ENCODE measurements at regions not wholly inside any gene's neighbourhood (a gene's known extent, or its start where the extent isn't known, plus 50 kb on each side); places are given as distances from the start of the nearest gene placed in this dataset.
"Not testable (repeated sequence)": the region's sequence is repeated elsewhere in the genome, so short reads cannot be mapped to it uniquely, and the experiment has no call there.

- TF ChIP-seq MAFG (CRISPR knock-in tag; IDR thresholded peaks at IDR 0.05) (no peak), NFE2 (CRISPR knock-in tag; IDR thresholded peaks at IDR 0.05) (no peak)
Measured at GRCh38 chrX:75957107-75957610, 172.1 kb upstream of the MAGEE2 start (continued).

- intact Hi-C loops (cut with micrococcal nuclease; ENCODE audit: unreplicated experiment) = not testable (repeated sequence)
Measured at GRCh38 chrX:75961321-75961720, 176.3 kb upstream of the MAGEE2 start.

GRCh38 chrX:75963774-75964173 lies 178.7 kb upstream of the MAGEE2 start:
- WGBS (ENCODE audit: low lambda C conversion rate) = 54% methylated on average over 2 of the region's 7 CpGs
- CTCF ChIA-PET (ENCODE audit: low intra/inter-chr PET ratio, low total read pairs) = no interaction called here
- H2AFZ ChIP-seq (ENCODE audit: low read length) = no peak overlapping the region
- H3K9me3 ChIP-seq (ENCODE audit: low read length) = no peaks in the 10 kb centered on the region
- H3K4me2 ChIP-seq (ENCODE audit: low read depth, low read length) = no peak overlapping the region
- in situ Hi-C loops (cut with HindIII; ENCODE audit: extremely low pct_ligation_motif_present, low pct_unique_long_range_greater_than_20kb) = no loop called here
- TF ChIP-seq ZNF720 (CRISPR knock-in tag; IDR thresholded peaks at IDR 0.05) (no peak), GABPA (IDR thresholded peaks at IDR 0.05; ENCODE audit: low read depth, low read length) (no peak), GABPA (CRISPR knock-in tag; IDR thresholded peaks at IDR 0.05; ENCODE audit: low read depth) (no peak), ATAD3A (CRISPR knock-in tag; IDR thresholded peaks at IDR 0.05) (no peak), STAT6 (CRISPR knock-in tag; IDR thresholded peaks at IDR 0.05; ENCODE audit: borderline replicate concordance) (no peak), MZF1 (CRISPR knock-in tag; IDR thresholded peaks at IDR 0.05; ENCODE audit: borderline replicate concordance) (no peak), ZBTB49 (CRISPR knock-in tag; IDR thresholded peaks at IDR 0.05; ENCODE audit: borderline replicate concordance) (no peak), MAZ (IDR thresholded peaks at IDR 0.05; ENCODE audit: borderline replicate concordance, low read depth, low read length) (no peak), MAZ (CRISPR knock-in tag; IDR thresholded peaks at IDR 0.05; ENCODE audit: low read depth) (no peak)
- POLR2A ChIA-PET = no interaction called here
- FAIRE-seq (no peak), ATAC-seq (no peak), DNase-seq (ENCODE audit: low spot score) (no peak)
- intact Hi-C loops (cut with micrococcal nuclease; ENCODE audit: unreplicated experiment) = no loop called here
- H3K36me3 ChIP-seq (replicated peaks in 1 of 2; ENCODE audit: control insufficient read depth in 1 of 2, insufficient read depth in 2 of 2, low read length in 2 of 2) = no peaks in the 10 kb centered on the region
- no peak overlapping the region for H3K27ac ChIP-seq (ENCODE audit: extremely low read length, insufficient read depth, low read length)
- no peaks in the 10 kb centered on the region for H3K4me1 ChIP-seq (ENCODE audit: insufficient read depth, low read length)
- no peak overlapping the region for H3K4me3 ChIP-seq (replicated peaks in 1 of 3; ENCODE audit: insufficient read depth in 1 of 3, low read depth in 2 of 3, low read length in 3 of 3)
- no peaks in the 10 kb centered on the region for H3K79me2 ChIP-seq (ENCODE audit: insufficient read depth, low read length)
- no peaks in the 10 kb centered on the region for H3K27me3 ChIP-seq (ENCODE audit: control insufficient read depth in 1 of 2, insufficient read depth in 2 of 2, low read length in 2 of 2)
- no TSS peak for BruUV-seq (replicated peaks)
- no peaks in the 10 kb centered on the region for H4K20me1 ChIP-seq (ENCODE audit: insufficient read depth, low read length)
- no peak overlapping the region for H3K9ac ChIP-seq (ENCODE audit: insufficient read depth, low read depth, low read length)

More at GRCh38 chrX:75961321-75961720, 176.3 kb upstream of the MAGEE2 start:
- ATAC-seq; H3K9ac ChIP-seq (ENCODE audit: insufficient read depth, low read depth, low read length); H3K4me1 ChIP-seq (ENCODE audit: insufficient read depth, low read length); CTCF ChIA-PET (ENCODE audit: low intra/inter-chr PET ratio, low total read pairs); H3K27ac ChIP-seq (ENCODE audit: extremely low read length, insufficient read depth, low read length); H3K4me3 ChIP-seq (replicated peaks in 1 of 3; ENCODE audit: insufficient read depth in 1 of 3, low read depth in 2 of 3, low read length in 3 of 3); H3K4me2 ChIP-seq (ENCODE audit: low read depth, low read length); BruUV-seq (replicated peaks); FAIRE-seq; POLR2A ChIA-PET; H2AFZ ChIP-seq (ENCODE audit: low read length); in situ Hi-C loops (cut with HindIII; ENCODE audit: extremely low pct_ligation_motif_present, low pct_unique_long_range_greater_than_20kb); H4K20me1 ChIP-seq (ENCODE audit: insufficient read depth, low read length); H3K9me3 ChIP-seq (ENCODE audit: low read length); H3K27me3 ChIP-seq (ENCODE audit: control insufficient read depth in 1 of 2, insufficient read depth in 2 of 2, low read length in 2 of 2); H3K79me2 ChIP-seq (ENCODE audit: insufficient read depth, low read length); H3K36me3 ChIP-seq (replicated peaks in 1 of 2; ENCODE audit: control insufficient read depth in 1 of 2, insufficient read depth in 2 of 2, low read length in 2 of 2); DNase-seq (ENCODE audit: low spot score): not testable (repeated sequence)
- 0% methylated on average over 1 of the region's 1 CpG for WGBS (ENCODE audit: low lambda C conversion rate)

Measured in HepG2 (cell line).